Erythroblast (primary cell): ENCODE measurements at regions not wholly inside any gene's neighbourhood (a gene's known extent, or its start where the extent isn't known, plus 50 kb on each side); places are given as distances from the start of the nearest gene placed in this dataset.

Experiments used
- GATA1 ChIP-seq: IDR thresholded peaks from 2 replicates; pipeline ENCODE4 v1.6.1; 2011; ENCODE audit warnings: low read depth, mild to moderate bottlenecking, control low read depth, low read length, moderate library complexity
- POLR2A ChIP-seq: IDR thresholded peaks from 2 replicates; pipeline ENCODE4 v1.6.1; 2011; ENCODE audit warnings: mild to moderate bottlenecking, low read length

DNA sequence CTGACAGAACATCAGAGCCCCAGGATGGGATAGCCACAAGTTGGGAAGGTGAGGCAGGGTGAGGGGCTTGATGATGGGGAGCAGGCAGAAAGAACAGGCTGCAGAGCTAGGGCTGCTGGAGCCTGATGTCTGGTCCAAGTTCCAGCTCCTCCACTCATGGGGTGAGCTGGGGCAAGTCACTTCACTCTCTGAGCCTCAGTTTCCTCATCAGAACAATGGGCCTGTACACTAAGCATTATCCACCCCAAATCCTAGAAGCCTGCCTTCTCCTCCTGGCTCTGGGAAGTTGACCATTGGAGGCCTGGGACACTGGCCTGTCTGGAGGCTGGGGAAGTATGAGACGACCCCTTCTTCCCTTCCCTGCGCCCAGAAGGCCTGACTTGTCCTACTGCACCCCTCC, 51.8 kb upstream of the PSD2 start:
- TF ChIP-seq POLR2A (no peak), GATA1 (no peak)
